Loucy (cell line): ENCODE measurements at regions not wholly inside any gene's neighbourhood (a gene's known extent, or its start where the extent isn't known, plus 50 kb on each side); places are given as distances from the start of the nearest gene placed in this dataset.

Experiments used
- H2AFZ ChIP-seq: fragments of 200-600 bp; sonication (generic); 2 replicates; pipeline ENCODE4 v1.6.0; 2016; ENCODE audit warnings: antibody characterized with exemption, mild to moderate bottlenecking, low read length, moderate library complexity
- H3F3A ChIP-seq: fragments of 200-600 bp; 2 replicates; pipeline ENCODE4 v1.6.0; 2016; ENCODE audit warnings: antibody characterized with exemption, low read depth, mild to moderate bottlenecking
- H3K27me3 ChIP-seq: fragments of 200-600 bp; sonication (generic); 2 replicates; pipeline ENCODE4 v1.6.1; 2014; ENCODE audit warnings: low read length, mild to moderate bottlenecking; ENCODE audit not compliant: insufficient read depth, poor library complexity, severe bottlenecking
- H3K36me3 ChIP-seq: fragments of 200-600 bp; sonication (generic); 2 replicates; pipeline ENCODE4 v1.6.1; 2016; ENCODE audit warnings: low read length; ENCODE audit not compliant: insufficient read depth
- H3K4me1 ChIP-seq: fragments of 200-600 bp; sonication (generic); 2 replicates; pipeline ENCODE4 v1.5.1; 2014; ENCODE audit warnings: low read length, mild to moderate bottlenecking; ENCODE audit not compliant: insufficient read depth, poor library complexity, severe bottlenecking
- H3K4me2 ChIP-seq: fragments of 200-600 bp; sonication (generic); 2 replicates; pipeline ENCODE4 v1.6.0; 2014; ENCODE audit warnings: antibody characterized with exemption, low read length, low read depth, mild to moderate bottlenecking; ENCODE audit not compliant: poor library complexity, severe bottlenecking
- H3K4me3 ChIP-seq: fragments of 200-600 bp; sonication (generic); 2 replicates; pipeline ENCODE4 v1.5.1; 2014; ENCODE audit warnings: low read length, mild to moderate bottlenecking, mixed read lengths; ENCODE audit not compliant: poor library complexity, severe bottlenecking
- H3K79me2 ChIP-seq: fragments of 200-600 bp; sonication (generic); 2 replicates; pipeline ENCODE4 v1.6.1; 2014; ENCODE audit warnings: low read length; ENCODE audit not compliant: insufficient read depth
- H3K9ac ChIP-seq: fragments of 200-600 bp; sonication (generic); 2 replicates; pipeline ENCODE4 v1.6.0; 2014; ENCODE audit warnings: mild to moderate bottlenecking, low read depth, low read length, moderate library complexity; ENCODE audit not compliant: poor library complexity, severe bottlenecking
- H3K9me2 ChIP-seq: fragments of 200-600 bp; sonication (generic); replicated peaks from 2 replicates; pipeline ENCODE4 v1.6.1; 2016; ENCODE audit warnings: low read depth, low read length, mixed read lengths
- H3K9me3 ChIP-seq: fragments of 200-600 bp; sonication (generic); 2 replicates; pipeline ENCODE4 v1.6.1; 2014; ENCODE audit warnings: mild to moderate bottlenecking, antibody characterized with exemption, low read length, low read depth; ENCODE audit not compliant: insufficient read depth
- H4K20me1 ChIP-seq: fragments of 200-600 bp; sonication (generic); 2 replicates; pipeline ENCODE4 v1.6.0; 2014; ENCODE audit warnings: antibody characterized with exemption, low read length, mild to moderate bottlenecking; ENCODE audit not compliant: insufficient read depth, poor library complexity, severe bottlenecking
- CTCF ChIP-seq: fragments of 200-600 bp; sonication (generic); conservative IDR thresholded peaks from 2 replicates; pipeline ENCODE4 v1.5.1; 2014; ENCODE audit warnings: mild to moderate bottlenecking, antibody characterized with exemption, low read length
- EZH2phosphoT487 ChIP-seq: fragments of 200-600 bp; IDR thresholded peaks from 2 replicates; pipeline ENCODE4 v1.6.1; 2018; ENCODE audit warnings: antibody characterized with exemption, mild to moderate bottlenecking, moderate library complexity, borderline replicate concordance

- H3K27me3 ChIP-seq: no peaks in the 10 kb centered on the region
- H2AFZ ChIP-seq: no peak overlapping the region
- H4K20me1 ChIP-seq: no peaks in the 10 kb centered on the region
- no peaks in the 10 kb centered on the region for H3K79me2 ChIP-seq
- H3K4me3 ChIP-seq: no peak overlapping the region
- H3K9me2 ChIP-seq: no peaks in the 10 kb centered on the region
- H3K4me2 ChIP-seq: no peak overlapping the region
- H3F3A ChIP-seq: no peaks in the 10 kb centered on the region
- H3K9me3 ChIP-seq: no peaks in the 10 kb centered on the region
- TF ChIP-seq EZH2phosphoT487 (no peak), CTCF (no peak)
- no peak overlapping the region for H3K9ac ChIP-seq
- peaks cover 10% of the 10 kb centered on the region for H3K4me1 ChIP-seq
- no peaks in the 10 kb centered on the region for H3K36me3 ChIP-seq
These were observed 324.4 kb upstream of the MPDZ start for GRCh38 chr9:13603921-13604320.

GRCh38 chr9:13598738-13599137 is 319.2 kb upstream of the MPDZ start:
- Histone ChIP-seq H3K36me3 (no peaks in the 10 kb centered on the region), H3K9me2 (no peaks in the 10 kb centered on the region), H3K4me1 (peaks cover 10% of the 10 kb centered on the region), H3K9me3 (no peaks in the 10 kb centered on the region), H3K9ac (no peak overlapping the region), H3K79me2 (no peaks in the 10 kb centered on the region), H2AFZ (no peak overlapping the region), H3K4me3 (no peak overlapping the region), H4K20me1 (no peaks in the 10 kb centered on the region), H3K27me3 (no peaks in the 10 kb centered on the region), H3K4me2 (no peak overlapping the region), H3F3A (no peaks in the 10 kb centered on the region)
- TF ChIP-seq EZH2phosphoT487: no peak
- no peak for TF ChIP-seq CTCF

GRCh38 chr9:13597427-13597826 is 317.9 kb upstream of the MPDZ start:
- Histone ChIP-seq H3K36me3 (no peaks in the 10 kb centered on the region), H3F3A (no peaks in the 10 kb centered on the region), H2AFZ (no peak overlapping the region; the same call in 1 of the 2 replicates), H3K4me2 (no peak overlapping the region), H3K9ac (no peak overlapping the region), H3K79me2 (no peaks in the 10 kb centered on the region), H3K9me2 (no peaks in the 10 kb centered on the region), H3K9me3 (no peaks in the 10 kb centered on the region), H3K4me1 (peaks cover 10% of the 10 kb centered on the region), H3K27me3 (no peaks in the 10 kb centered on the region), H4K20me1 (no peaks in the 10 kb centered on the region), H3K4me3 (no peak overlapping the region)
- TF ChIP-seq EZH2phosphoT487: no peak
- no peak for TF ChIP-seq CTCF
